Brain microvascular endothelial cell (primary cell): ENCODE measurements at regions not wholly inside any gene's neighbourhood (a gene's known extent, or its start where the extent isn't known, plus 50 kb on each side); places are given as distances from the start of the nearest gene placed in this dataset.

ENCODE experiments used
- DNase-seq: peaks from one replicate; pipeline ENCODE4 v3.0.0-alpha.2; 2020
- H3K27ac ChIP-seq: fragments of 250-450 bp; sonication (Bioruptor Pico); 2 replicates; pipeline ENCODE4 v1.5.1; 2020; ENCODE audit warnings: mild to moderate bottlenecking, moderate library complexity
- H3K27me3 ChIP-seq: fragments of 250-450 bp; sonication (Bioruptor Pico); replicated peaks from 2 replicates; pipeline ENCODE4 v1.5.1; 2020; ENCODE audit warnings: mild to moderate bottlenecking
- H3K36me3 ChIP-seq: fragments of 250-450 bp; sonication (Bioruptor Pico); replicated peaks from 2 replicates; pipeline ENCODE4 v1.5.1; 2020; ENCODE audit warnings: mild to moderate bottlenecking
- H3K4me3 ChIP-seq: 2 replicates; pipeline ENCODE4 v1.5.1; 2011; ENCODE audit warnings: low read depth, mild to moderate bottlenecking, control low read depth, low read length, moderate library complexity
- in situ Hi-C: cut with HindIII; loops from 2 replicates; pipeline ENCODE4 v1.10.0; 2017; ENCODE audit warnings: low sequenced_read_pairs, low pct_ligation_motif_present
- TF ChIP-seq, protein P1 (sequence below): IDR thresholded peaks from 2 replicates; pipeline ENCODE4 v1.5.1; 2011; ENCODE audit warnings: low read depth, mild to moderate bottlenecking, moderate library complexity, low read length, control low read depth, inconsistent platforms; ENCODE audit errors: missing control alignments

DNA sequence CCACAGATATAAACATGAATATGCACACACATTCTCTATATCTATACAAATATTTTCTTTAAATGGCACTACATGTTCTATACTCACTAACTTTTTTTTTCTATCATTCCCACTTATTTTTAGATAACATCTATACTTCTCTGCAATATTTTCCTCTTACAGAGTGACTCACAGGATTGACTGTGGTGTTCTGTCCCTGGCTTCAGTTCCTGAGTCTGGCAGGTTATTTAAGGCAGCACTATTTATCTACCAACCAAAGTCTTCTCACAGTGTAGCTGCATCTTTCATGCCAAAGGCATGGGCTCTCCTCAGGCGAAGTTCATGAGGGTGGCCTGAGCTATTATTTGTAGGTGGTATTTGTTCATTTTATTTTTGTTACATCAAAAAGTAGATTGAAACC lies 409.0 kb downstream of the PRR16 start:
- H3K27me3 ChIP-seq, result no peaks in the 10 kb centered on the region
- no peak for DNase-seq
- in situ Hi-C loops, result no loop called here

DNA sequence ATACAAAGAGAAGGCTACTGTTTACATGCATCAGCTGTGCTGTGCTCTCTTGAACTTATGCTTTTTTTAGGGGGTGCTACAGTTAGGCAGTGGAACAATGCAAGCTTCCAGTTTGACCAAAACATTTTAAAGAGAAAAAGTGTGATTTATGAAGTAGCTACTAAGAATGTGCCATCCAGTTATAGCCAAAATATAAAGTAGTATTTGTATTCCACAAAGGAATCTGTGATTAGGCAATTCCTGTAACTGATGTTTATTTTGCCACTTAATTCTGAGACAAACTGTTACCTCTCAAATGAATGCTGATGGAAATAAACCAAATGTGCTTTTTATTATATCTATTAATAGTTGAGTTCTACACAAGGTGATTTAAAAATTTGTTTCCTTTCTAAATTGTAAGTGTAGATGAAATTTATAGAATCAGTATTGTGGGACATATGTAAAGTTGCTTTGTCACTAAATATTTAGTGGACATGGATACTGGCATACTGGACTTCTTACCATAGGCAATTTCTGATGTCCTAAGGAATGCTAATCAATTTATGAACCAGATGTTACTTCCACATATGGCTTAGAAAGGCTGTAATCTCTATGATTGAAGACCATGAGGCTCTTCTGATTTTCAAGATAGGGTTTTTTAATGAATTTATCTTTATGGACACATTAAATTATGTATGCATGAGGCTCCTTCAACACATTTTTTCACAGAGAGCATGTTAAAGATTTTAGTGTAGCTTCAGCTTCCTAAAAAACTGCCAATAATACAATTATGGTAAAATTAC lies 410.2 kb downstream of the PRR16 start:
- no peak for DNase-seq
- Histone ChIP-seq H3K27ac (no peak overlapping the region), H3K4me3 (no peak overlapping the region), H3K27me3 (no peaks in the 10 kb centered on the region), H3K36me3 (no peaks in the 10 kb centered on the region)
- in situ Hi-C loops, result no loop called here
- TF ChIP-seq, protein P1, sequence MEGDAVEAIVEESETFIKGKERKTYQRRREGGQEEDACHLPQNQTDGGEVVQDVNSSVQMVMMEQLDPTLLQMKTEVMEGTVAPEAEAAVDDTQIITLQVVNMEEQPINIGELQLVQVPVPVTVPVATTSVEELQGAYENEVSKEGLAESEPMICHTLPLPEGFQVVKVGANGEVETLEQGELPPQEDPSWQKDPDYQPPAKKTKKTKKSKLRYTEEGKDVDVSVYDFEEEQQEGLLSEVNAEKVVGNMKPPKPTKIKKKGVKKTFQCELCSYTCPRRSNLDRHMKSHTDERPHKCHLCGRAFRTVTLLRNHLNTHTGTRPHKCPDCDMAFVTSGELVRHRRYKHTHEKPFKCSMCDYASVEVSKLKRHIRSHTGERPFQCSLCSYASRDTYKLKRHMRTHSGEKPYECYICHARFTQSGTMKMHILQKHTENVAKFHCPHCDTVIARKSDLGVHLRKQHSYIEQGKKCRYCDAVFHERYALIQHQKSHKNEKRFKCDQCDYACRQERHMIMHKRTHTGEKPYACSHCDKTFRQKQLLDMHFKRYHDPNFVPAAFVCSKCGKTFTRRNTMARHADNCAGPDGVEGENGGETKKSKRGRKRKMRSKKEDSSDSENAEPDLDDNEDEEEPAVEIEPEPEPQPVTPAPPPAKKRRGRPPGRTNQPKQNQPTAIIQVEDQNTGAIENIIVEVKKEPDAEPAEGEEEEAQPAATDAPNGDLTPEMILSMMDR, result no peak

More for the DNA sequence above, 409.0 kb downstream of the PRR16 start:
- no peak overlapping the region for H3K4me3 ChIP-seq
- TF ChIP-seq, protein P1, result no peak
- H3K36me3 ChIP-seq, result no peaks in the 10 kb centered on the region
- no peak overlapping the region for H3K27ac ChIP-seq

DNA sequence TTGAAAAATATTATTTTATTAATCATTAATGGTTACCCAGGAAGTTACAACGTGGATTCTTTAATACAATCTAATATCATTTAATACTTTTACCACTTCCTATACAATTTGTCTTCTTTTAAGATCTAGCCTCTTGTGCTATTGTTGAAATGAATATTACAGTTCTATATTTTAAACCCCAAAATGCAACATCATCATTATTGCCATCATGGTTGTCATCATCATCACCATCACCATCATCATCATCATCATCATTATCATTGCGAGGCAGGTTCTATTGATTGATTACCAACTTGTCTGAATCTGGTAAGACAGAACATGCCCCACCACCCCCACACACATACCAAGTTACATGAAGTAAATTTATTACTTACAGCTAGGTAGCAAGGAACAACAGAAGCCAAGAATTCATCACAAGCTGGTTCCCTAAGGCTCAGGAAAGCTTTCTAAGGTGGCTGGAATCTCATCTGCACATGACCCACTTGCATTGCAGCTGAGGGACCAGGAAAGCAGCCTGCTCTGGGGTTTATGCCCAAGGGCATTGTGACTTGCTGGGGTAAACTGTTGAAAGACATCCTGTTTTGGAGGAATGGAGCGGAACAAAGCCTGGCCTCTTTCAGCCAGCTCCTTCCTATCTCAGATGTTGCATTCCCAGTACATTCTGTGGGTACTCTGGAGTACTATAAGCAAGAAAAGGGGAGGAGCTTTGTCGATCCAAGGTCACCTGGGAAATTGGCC lies 418.1 kb downstream of the PRR16 start:
- Histone ChIP-seq H3K36me3 (no peaks in the 10 kb centered on the region), H3K27me3 (no peaks in the 10 kb centered on the region), H3K27ac (no peak overlapping the region), H3K4me3 (no peak overlapping the region)
- TF ChIP-seq, protein P1, result no peak
- in situ Hi-C loops, result no loop called here
- no peak for DNase-seq

GRCh38 chr5:120886351-120886860 lies 422.3 kb downstream of the PRR16 start:
- H3K36me3 ChIP-seq, result no peaks in the 10 kb centered on the region
- in situ Hi-C loops, result no loop called here
- no peak for DNase-seq

GRCh38 chr5:120895660-120896059 lies 431.6 kb downstream of the PRR16 start:
- Histone ChIP-seq H3K36me3 (no peaks in the 10 kb centered on the region), H3K4me3 (no peak overlapping the region), H3K27ac (no peak overlapping the region), H3K27me3 (no peaks in the 10 kb centered on the region)
- in situ Hi-C loops, result no loop called here
- no peak for DNase-seq
- TF ChIP-seq, protein P1, result no peak

More at GRCh38 chr5:120886351-120886860, 422.3 kb downstream of the PRR16 start:
- H3K27ac ChIP-seq, result no peak overlapping the region
- no peaks in the 10 kb centered on the region for H3K27me3 ChIP-seq
- TF ChIP-seq, protein P1, result no peak
- H3K4me3 ChIP-seq, result no peak overlapping the region
